HL-60 (cell line): ENCODE measurements at regions not wholly inside any gene's neighbourhood (a gene's known extent, or its start where the extent isn't known, plus 50 kb on each side); places are given as distances from the start of the nearest gene placed in this dataset.

Experiments
- DNase-seq, 2 experiments: peaks; one replicate each; pipeline ENCODE4 v3.0.0-alpha.2; 2010 to 2020; ENCODE audit warnings: low read depth in 1 of 2, low spot score in 1 of 2
- H3K27ac ChIP-seq: fragments of 250-450 bp; sonication (Bioruptor Pico); replicated peaks from 2 replicates; pipeline ENCODE4 v1.5.1; 2020; ENCODE audit warnings: mild to moderate bottlenecking, moderate library complexity
- H3K27me3 ChIP-seq: fragments of 250-450 bp; sonication (Bioruptor Pico); 2 replicates; pipeline ENCODE4 v1.5.1; 2021; ENCODE audit warnings: mild to moderate bottlenecking, moderate library complexity; ENCODE audit not compliant: insufficient read depth, poor library complexity, severe bottlenecking
- H3K4me3 ChIP-seq: replicated peaks from 2 replicates; pipeline ENCODE4 v1.5.1; 2011; ENCODE audit warnings: mild to moderate bottlenecking, control low read depth, low read length; ENCODE audit not compliant: insufficient read depth
- GABPA ChIP-seq: IDR thresholded peaks from 2 replicates; pipeline ENCODE4 v1.6.1; 2012; ENCODE audit warnings: low read depth
- POLR2AphosphoS5 ChIP-seq: IDR thresholded peaks from 2 replicates; pipeline ENCODE4 v1.6.1; 2012; ENCODE audit warnings: low read depth
- SPI1 ChIP-seq: IDR thresholded peaks from 2 replicates; pipeline ENCODE4 v1.6.1; 2012; ENCODE audit warnings: low read depth, mild to moderate bottlenecking, borderline replicate concordance
- TF ChIP-seq, protein P1 (sequence below): IDR thresholded peaks from one replicate; pipeline ENCODE4 v1.5.1; 2011; ENCODE audit warnings: low read length, control low read depth, inconsistent platforms; ENCODE audit not compliant: insufficient read depth
- TF ChIP-seq, protein P2 (sequence below): IDR thresholded peaks from 2 replicates; pipeline ENCODE4 v1.6.1; 2012; ENCODE audit warnings: low read depth; ENCODE audit not compliant: insufficient replicate concordance

DNA sequence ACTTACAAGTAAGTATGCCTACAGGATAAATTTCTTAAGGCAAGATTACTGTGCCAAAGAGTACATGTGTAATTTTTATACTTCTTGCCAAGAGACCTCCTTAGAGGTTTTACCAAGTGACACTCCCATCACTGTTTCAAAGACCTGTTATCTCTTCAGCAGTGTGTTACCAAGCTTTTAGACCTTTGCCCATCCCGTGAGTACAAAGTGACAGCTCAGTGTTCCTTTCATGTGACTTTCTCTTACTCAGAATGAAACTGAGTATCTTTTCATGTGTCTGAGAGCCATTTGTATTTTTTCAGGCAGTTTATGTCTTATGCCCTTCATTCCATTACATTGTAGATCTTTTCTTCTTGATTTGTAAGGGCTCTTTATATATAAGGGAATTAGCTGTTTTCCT lies 287.5 kb upstream of the SALL3 start:
- Histone ChIP-seq H3K27ac (no peak overlapping the region), H3K4me3 (no peak overlapping the region), H3K27me3 (no peaks in the 10 kb centered on the region)
- TF ChIP-seq, protein P1, sequence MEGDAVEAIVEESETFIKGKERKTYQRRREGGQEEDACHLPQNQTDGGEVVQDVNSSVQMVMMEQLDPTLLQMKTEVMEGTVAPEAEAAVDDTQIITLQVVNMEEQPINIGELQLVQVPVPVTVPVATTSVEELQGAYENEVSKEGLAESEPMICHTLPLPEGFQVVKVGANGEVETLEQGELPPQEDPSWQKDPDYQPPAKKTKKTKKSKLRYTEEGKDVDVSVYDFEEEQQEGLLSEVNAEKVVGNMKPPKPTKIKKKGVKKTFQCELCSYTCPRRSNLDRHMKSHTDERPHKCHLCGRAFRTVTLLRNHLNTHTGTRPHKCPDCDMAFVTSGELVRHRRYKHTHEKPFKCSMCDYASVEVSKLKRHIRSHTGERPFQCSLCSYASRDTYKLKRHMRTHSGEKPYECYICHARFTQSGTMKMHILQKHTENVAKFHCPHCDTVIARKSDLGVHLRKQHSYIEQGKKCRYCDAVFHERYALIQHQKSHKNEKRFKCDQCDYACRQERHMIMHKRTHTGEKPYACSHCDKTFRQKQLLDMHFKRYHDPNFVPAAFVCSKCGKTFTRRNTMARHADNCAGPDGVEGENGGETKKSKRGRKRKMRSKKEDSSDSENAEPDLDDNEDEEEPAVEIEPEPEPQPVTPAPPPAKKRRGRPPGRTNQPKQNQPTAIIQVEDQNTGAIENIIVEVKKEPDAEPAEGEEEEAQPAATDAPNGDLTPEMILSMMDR = no peak
- no peak for TF ChIP-seq GABPA
- TF ChIP-seq, protein P2, sequence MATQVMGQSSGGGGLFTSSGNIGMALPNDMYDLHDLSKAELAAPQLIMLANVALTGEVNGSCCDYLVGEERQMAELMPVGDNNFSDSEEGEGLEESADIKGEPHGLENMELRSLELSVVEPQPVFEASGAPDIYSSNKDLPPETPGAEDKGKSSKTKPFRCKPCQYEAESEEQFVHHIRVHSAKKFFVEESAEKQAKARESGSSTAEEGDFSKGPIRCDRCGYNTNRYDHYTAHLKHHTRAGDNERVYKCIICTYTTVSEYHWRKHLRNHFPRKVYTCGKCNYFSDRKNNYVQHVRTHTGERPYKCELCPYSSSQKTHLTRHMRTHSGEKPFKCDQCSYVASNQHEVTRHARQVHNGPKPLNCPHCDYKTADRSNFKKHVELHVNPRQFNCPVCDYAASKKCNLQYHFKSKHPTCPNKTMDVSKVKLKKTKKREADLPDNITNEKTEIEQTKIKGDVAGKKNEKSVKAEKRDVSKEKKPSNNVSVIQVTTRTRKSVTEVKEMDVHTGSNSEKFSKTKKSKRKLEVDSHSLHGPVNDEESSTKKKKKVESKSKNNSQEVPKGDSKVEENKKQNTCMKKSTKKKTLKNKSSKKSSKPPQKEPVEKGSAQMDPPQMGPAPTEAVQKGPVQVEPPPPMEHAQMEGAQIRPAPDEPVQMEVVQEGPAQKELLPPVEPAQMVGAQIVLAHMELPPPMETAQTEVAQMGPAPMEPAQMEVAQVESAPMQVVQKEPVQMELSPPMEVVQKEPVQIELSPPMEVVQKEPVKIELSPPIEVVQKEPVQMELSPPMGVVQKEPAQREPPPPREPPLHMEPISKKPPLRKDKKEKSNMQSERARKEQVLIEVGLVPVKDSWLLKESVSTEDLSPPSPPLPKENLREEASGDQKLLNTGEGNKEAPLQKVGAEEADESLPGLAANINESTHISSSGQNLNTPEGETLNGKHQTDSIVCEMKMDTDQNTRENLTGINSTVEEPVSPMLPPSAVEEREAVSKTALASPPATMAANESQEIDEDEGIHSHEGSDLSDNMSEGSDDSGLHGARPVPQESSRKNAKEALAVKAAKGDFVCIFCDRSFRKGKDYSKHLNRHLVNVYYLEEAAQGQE = no peak
- TF ChIP-seq SPI1 = no peak
- no peak for DNase-seq

DNA sequence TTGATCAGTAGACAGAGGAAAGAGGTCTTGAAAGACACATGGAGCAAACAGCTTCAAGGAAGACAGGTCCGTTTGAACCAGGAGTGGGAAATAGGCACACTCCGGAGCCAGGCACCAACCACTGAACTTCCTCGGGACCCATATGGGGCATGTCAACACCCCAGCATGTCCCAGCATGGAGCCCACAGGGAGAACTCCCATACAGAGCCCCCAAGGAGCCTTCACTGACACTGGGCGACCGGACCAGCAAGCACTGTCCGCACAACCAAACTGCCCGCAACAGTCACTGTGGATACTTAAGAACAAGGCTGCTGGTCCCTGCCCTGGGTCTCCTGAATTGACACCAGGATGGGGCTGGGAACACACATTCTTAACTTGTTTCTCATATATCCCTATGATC lies 286.2 kb upstream of the SALL3 start:
- no peak overlapping the region for H3K27ac ChIP-seq
- H3K4me3 ChIP-seq = no peak overlapping the region
- no peak for DNase-seq
- TF ChIP-seq SPI1 = no peak
- TF ChIP-seq GABPA = no peak
- TF ChIP-seq, protein P2 = no peak
- TF ChIP-seq, protein P1 = no peak
- no peak for TF ChIP-seq POLR2AphosphoS5
- H3K27me3 ChIP-seq = no peaks in the 10 kb centered on the region

DNA sequence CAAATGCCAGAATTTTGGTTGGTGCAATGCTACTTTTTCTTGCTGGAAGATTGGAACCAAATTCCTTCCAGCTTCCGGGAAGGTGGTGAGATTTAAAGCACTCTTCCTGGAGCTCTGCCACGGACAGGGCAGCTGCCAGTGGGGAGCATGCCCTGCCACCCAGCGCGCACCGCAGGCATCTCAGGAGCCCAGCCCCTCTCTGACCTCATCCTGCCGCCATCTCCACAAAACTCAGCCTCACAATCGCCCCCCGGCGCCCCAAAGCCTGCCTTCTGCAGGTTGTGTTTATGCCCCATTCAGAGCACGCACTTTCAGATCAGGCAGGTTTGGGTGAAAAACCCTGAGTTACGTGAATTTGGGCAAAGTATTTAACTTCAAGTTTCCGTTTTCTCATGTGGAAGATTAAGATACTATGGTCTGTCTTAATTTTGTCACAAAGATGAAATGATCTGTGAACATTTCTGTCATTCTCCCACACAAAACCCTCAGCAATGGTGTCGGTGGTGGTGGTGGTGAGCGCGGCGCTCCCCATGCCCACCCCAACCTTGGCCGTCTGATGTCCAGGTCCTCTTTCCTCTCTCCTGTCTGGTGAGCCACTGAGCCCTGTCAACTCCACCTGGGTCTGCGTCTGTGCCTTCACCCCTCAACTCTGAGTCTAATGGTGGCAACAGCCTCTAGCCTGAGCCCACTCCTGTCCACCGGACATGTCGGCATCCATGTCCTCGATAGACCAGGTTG lies 282.8 kb upstream of the SALL3 start:
- Histone ChIP-seq H3K27ac (no peak overlapping the region), H3K4me3 (no peak overlapping the region), H3K27me3 (peaks cover 6% of the 10 kb centered on the region)
- TF ChIP-seq SPI1 = no peak
- no peak for TF ChIP-seq POLR2AphosphoS5
- TF ChIP-seq GABPA = no peak
- TF ChIP-seq, protein P2 = no peak
- TF ChIP-seq, protein P1 = no peak
- no peak for DNase-seq
